Fibroblast of lung (primary cell): ENCODE measurements at regions not wholly inside any gene's neighbourhood (a gene's known extent, or its start where the extent isn't known, plus 50 kb on each side); places are given as distances from the start of the nearest gene placed in this dataset.
A peak's percentile ranks its signal among the peaks of the same experiment; 100 is the strongest.

Experiments used
- DNase-seq, 2 donors: peaks; one replicate each; pipeline versions ENCODE4 v3.0.0 to v3.0.0-alpha.2; 2010; ENCODE audit warnings: low read depth in 2 of 2
- H2AFZ ChIP-seq: 2 replicates; pipeline ENCODE4 v1.5.1; 2012; ENCODE audit warnings: low read length, control low read depth, inconsistent platforms
- H3K27ac ChIP-seq: 2 replicates; pipeline ENCODE4 v1.5.1; 2011; ENCODE audit warnings: low read length, control low read depth; ENCODE audit not compliant: insufficient read depth
- H3K27me3 ChIP-seq: 2 replicates; pipeline ENCODE4 v1.5.1; 2011; ENCODE audit warnings: mild to moderate bottlenecking, low read length; ENCODE audit not compliant: control insufficient read depth, insufficient read depth
- H3K36me3 ChIP-seq: 2 replicates; pipeline ENCODE4 v1.5.1; 2011; ENCODE audit warnings: low read length; ENCODE audit not compliant: control insufficient read depth, insufficient read depth
- H3K4me1 ChIP-seq: 2 replicates; pipeline ENCODE4 v1.5.1; 2011; ENCODE audit warnings: low read length; ENCODE audit not compliant: control insufficient read depth, insufficient read depth; ENCODE audit errors: extremely low read depth
- H3K4me2 ChIP-seq: 2 replicates; pipeline ENCODE4 v1.5.1; 2011; ENCODE audit warnings: low read length, control low read depth; ENCODE audit not compliant: insufficient read depth; ENCODE audit errors: extremely low read depth
- H3K4me3 ChIP-seq, 4 experiments: fragments of 200-600 bp in 1 of 4; sonication (generic) in 1 of 4; replicated peaks in 1 of 4; 2 replicates each; pipeline ENCODE4 v1.5.1; 2011 to 2016; ENCODE audit warnings: low read length in 4 of 4, low read depth in 3 of 4, mild to moderate bottlenecking in 3 of 4, control low read depth in 2 of 4, inconsistent platforms in 1 of 4, mixed read lengths in 1 of 4; ENCODE audit not compliant: insufficient read depth in 1 of 4; ENCODE audit errors: control extremely low read depth in 1 of 4
- H3K79me2 ChIP-seq: 2 replicates; pipeline ENCODE4 v1.5.1; 2012; ENCODE audit warnings: mild to moderate bottlenecking, low read length, inconsistent platforms; ENCODE audit not compliant: control insufficient read depth, insufficient read depth
- H3K9ac ChIP-seq: 2 replicates; pipeline ENCODE4 v1.5.1; 2011; ENCODE audit warnings: mild to moderate bottlenecking, low read length, control low read depth; ENCODE audit not compliant: insufficient read depth
- H3K9me3 ChIP-seq: 2 replicates; pipeline ENCODE4 v1.5.1; 2012; ENCODE audit warnings: low read depth, low read length; ENCODE audit not compliant: control insufficient read depth, insufficient read depth
- H4K20me1 ChIP-seq: 2 replicates; pipeline ENCODE4 v1.5.1; 2011; ENCODE audit warnings: low read length; ENCODE audit not compliant: control insufficient read depth, insufficient read depth; ENCODE audit errors: extremely low read depth
- CTCF ChIP-seq, 2 donors: IDR thresholded peaks in 1 of 2; conservative IDR thresholded peaks in 1 of 2; 1 replicate in 1 of 2; 2 replicates in 1 of 2; pipeline ENCODE4 v1.5.1; 2011 to 2012; ENCODE audit warnings: low read length in 2 of 2, control low read depth in 1 of 2, inconsistent platforms in 1 of 2, low read depth in 1 of 2, mild to moderate bottlenecking in 1 of 2
- EZH2 ChIP-seq: IDR thresholded peaks from 2 replicates; pipeline ENCODE4 v1.5.1; 2012; ENCODE audit warnings: low read length, control low read depth, mild to moderate bottlenecking; ENCODE audit errors: missing control alignments

DNA sequence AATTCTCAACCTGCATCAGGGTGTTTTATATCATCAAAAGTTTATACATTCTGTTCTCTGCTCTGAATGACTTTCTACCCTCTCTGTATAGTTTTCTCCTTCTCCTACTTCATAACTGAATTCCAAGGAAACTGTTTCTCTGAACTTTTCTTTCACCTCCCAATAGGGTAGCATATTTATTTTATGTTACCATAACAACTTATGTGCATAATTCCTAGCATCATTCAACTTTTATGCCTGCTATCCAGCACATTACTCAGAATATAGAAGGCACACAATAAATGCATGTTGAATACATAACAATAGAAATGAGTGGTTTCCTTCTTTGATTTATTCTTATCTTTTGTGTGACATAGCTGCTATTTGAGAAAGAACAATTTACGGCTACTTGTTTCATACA lies 2385.0 kb downstream of the PCDH9 start:
- no peaks in the 10 kb centered on the region for H3K9me3 ChIP-seq
- no peaks in the 10 kb centered on the region for H3K79me2 ChIP-seq
- TF ChIP-seq EZH2, result no peak
- TF ChIP-seq CTCF (conservative IDR thresholded peaks at IDR 0.05 in 1 of 2, IDR thresholded peaks at IDR 0.05 in 1 of 2; ENCODE audit: low read depth in 1 of 2, low read length in 2 of 2), result no peak
- H3K27ac ChIP-seq, result no peak overlapping the region
- H3K4me1 ChIP-seq, result no peaks in the 10 kb centered on the region
- no peaks in the 10 kb centered on the region for H4K20me1 ChIP-seq
- H3K9ac ChIP-seq, result no peak overlapping the region
- DNase-seq, result no peak
- no peaks in the 10 kb centered on the region for H3K36me3 ChIP-seq
- H3K27me3 ChIP-seq, result no peaks in the 10 kb centered on the region
- H2AFZ ChIP-seq, result no peak overlapping the region
- H3K4me2 ChIP-seq, result no peak overlapping the region
- no peak overlapping the region for H3K4me3 ChIP-seq

DNA sequence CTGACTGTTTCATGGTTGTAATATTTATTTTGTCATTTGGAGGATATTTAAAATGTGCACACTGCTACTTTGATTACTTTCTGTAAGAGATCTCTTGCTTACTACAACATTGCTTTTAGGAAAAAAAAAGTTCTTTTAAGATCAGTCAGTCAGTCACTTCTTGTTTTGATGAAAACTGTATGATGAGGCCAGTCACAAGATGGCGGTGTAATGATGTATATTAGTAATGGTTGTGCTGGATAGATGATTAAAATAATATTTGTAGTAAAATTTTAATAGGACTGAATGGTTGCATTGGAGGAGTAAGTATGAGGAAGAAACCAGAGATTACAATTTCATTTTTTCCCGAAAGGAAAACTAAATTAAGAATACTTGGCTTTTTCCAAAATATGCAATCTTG lies 2411.1 kb downstream of the PCDH9 start:
- peak in 1 of 2 donors; percentile 30 for DNase-seq
- H3K27ac ChIP-seq, result no peak overlapping the region
- no peaks in the 10 kb centered on the region for H3K4me1 ChIP-seq
- H3K4me3 ChIP-seq, result no peak overlapping the region
- no peaks in the 10 kb centered on the region for H4K20me1 ChIP-seq
- TF ChIP-seq CTCF (conservative IDR thresholded peaks at IDR 0.05 in 1 of 2, IDR thresholded peaks at IDR 0.05 in 1 of 2; ENCODE audit: low read depth in 1 of 2, low read length in 2 of 2) (peak in 1 of 2 donors; percentile 17), EZH2 (no peak)
- no peaks in the 10 kb centered on the region for H3K79me2 ChIP-seq
- H3K9me3 ChIP-seq, result no peaks in the 10 kb centered on the region
- H3K27me3 ChIP-seq, result no peaks in the 10 kb centered on the region
- no peak overlapping the region for H3K9ac ChIP-seq
- no peak overlapping the region for H2AFZ ChIP-seq
- H3K4me2 ChIP-seq, result no peak overlapping the region
- no peaks in the 10 kb centered on the region for H3K36me3 ChIP-seq

- Histone ChIP-seq H2AFZ (no peak overlapping the region), H3K27ac (no peak overlapping the region), H3K4me3 (no peak overlapping the region), H3K4me2 (no peak overlapping the region), H4K20me1 (no peaks in the 10 kb centered on the region), H3K9ac (no peak overlapping the region), H3K9me3 (no peaks in the 10 kb centered on the region), H3K4me1 (no peaks in the 10 kb centered on the region), H3K36me3 (no peaks in the 10 kb centered on the region), H3K27me3 (no peaks in the 10 kb centered on the region), H3K79me2 (no peaks in the 10 kb centered on the region)
- TF ChIP-seq EZH2 (no peak), CTCF (conservative IDR thresholded peaks at IDR 0.05 in 1 of 2, IDR thresholded peaks at IDR 0.05 in 1 of 2; ENCODE audit: low read depth in 1 of 2, low read length in 2 of 2) (no peak)
- DNase-seq, result peak; percentile 15 to 29
Observed at GRCh38 chr13:64817691-64818090, 2412.4 kb downstream of the PCDH9 start.
